Panc1 (cell line): ENCODE measurements at regions not wholly inside any gene's neighbourhood (a gene's known extent, or its start where the extent isn't known, plus 50 kb on each side); places are given as distances from the start of the nearest gene placed in this dataset.

Experiments used
- ATAC-seq: fragments of 200-7000 bp; cut with Tn5 transposase; 2 replicates; pipeline ENCODE4 v1.9.1; 2020; ENCODE audit warnings: mild to moderate bottlenecking, moderate library complexity
- BruUV-seq: library from RNA; stranded (reverse); fragments of 400-500 nt; replicated peaks from 2 replicates; lab custom pipeline; 2021; lab: Mats Ljungman, UMichigan
- CTCF ChIA-PET: fragments of 300-600 bp; sonication (Branson Sonifier 250); formaldehyde crosslinking; loops from one replicate; lab custom pipeline; 2022; ENCODE audit warnings: antibody characterized with exemption; lab: Charles Lee
- POLR2A ChIA-PET: fragments of 300-600 bp; sonication (Branson Sonifier 250); formaldehyde crosslinking; loops from one replicate; lab custom pipeline; 2022; ENCODE audit warnings: antibody characterized with exemption; lab: Charles Lee
- DNase-seq: peaks from one replicate; pipeline ENCODE4 v3.0.0-alpha.2; 2010; ENCODE audit warnings: low read depth, low spot score
- H3K27ac ChIP-seq: 2 replicates; pipeline ENCODE4 v1.5.1; 2011; ENCODE audit warnings: mild to moderate bottlenecking, low read length, inconsistent platforms
- H3K27me3 ChIP-seq: fragments of 200-500 bp; sonication (Bioruptor generic); 2 replicates; pipeline ENCODE4 v1.6.0; 2014; ENCODE audit warnings: low read length, inconsistent platforms; ENCODE audit not compliant: control insufficient read depth, insufficient read depth
- H3K36me3 ChIP-seq: fragments of 200-500 bp; sonication (Bioruptor generic); 2 replicates; pipeline ENCODE4 v1.5.1; 2014; ENCODE audit warnings: inconsistent platforms, mild to moderate bottlenecking, low read length, moderate library complexity; ENCODE audit not compliant: control insufficient read depth, insufficient read depth
- H3K4me1 ChIP-seq: 2 replicates; pipeline ENCODE4 v1.5.1; 2011; ENCODE audit warnings: inconsistent platforms, mild to moderate bottlenecking, low read length, moderate library complexity; ENCODE audit not compliant: control insufficient read depth, insufficient read depth
- H3K4me3 ChIP-seq, 2 experiments: 2 replicates each; pipeline ENCODE4 v1.5.1; 2011 to 2012; ENCODE audit warnings: low read depth in 2 of 2, low read length in 2 of 2, mild to moderate bottlenecking in 2 of 2, inconsistent platforms in 1 of 2, moderate library complexity in 1 of 2
- H3K9me3 ChIP-seq: fragments of 200-500 bp; sonication (Bioruptor generic); 2 replicates; pipeline ENCODE4 v1.5.1; 2014; ENCODE audit warnings: low read depth, mild to moderate bottlenecking, inconsistent platforms, low read length, moderate library complexity; ENCODE audit not compliant: control insufficient read depth, insufficient read depth
- CTCF ChIP-seq: fragments of 450-650 bp; IDR thresholded peaks from 2 replicates; pipeline ENCODE4 v1.5.1; 2017; ENCODE audit warnings: mild to moderate bottlenecking
- POLR2AphosphoS5 ChIP-seq: IDR thresholded peaks from 2 replicates; pipeline ENCODE4 v1.6.1; 2012; ENCODE audit warnings: mild to moderate bottlenecking, low read depth, low read length, moderate library complexity
- REST ChIP-seq, 2 experiments: IDR thresholded peaks; 2 replicates each; pipeline ENCODE4 v1.6.1; 2011 to 2012; ENCODE audit warnings: low read depth in 2 of 2, control low read depth in 1 of 2, low read length in 1 of 2, mild to moderate bottlenecking in 1 of 2, moderate library complexity in 1 of 2; ENCODE audit not compliant: insufficient read depth in 1 of 2
- SIN3A ChIP-seq: IDR thresholded peaks from 2 replicates; pipeline ENCODE4 v1.6.1; 2012; ENCODE audit warnings: low read depth, mild to moderate bottlenecking, low read length, moderate library complexity, borderline replicate concordance; ENCODE audit not compliant: insufficient read depth
- TCF7L2 ChIP-seq: IDR thresholded peaks from 2 replicates; pipeline ENCODE4 v1.6.1; 2011; ENCODE audit warnings: mild to moderate bottlenecking, low read depth, low read length, inconsistent platforms
- in situ Hi-C: cut with HindIII; loops from 2 replicates; pipeline ENCODE4 v1.10.0; 2016; ENCODE audit warnings: low sequenced_read_pairs, low pct_unique_long_range_greater_than_20kb
- intact Hi-C: fragments of 100-400 bp; cut with micrococcal nuclease; formaldehyde crosslinking; loops from one replicate; pipeline ENCODE4 v1.10.0; 2022; ENCODE audit not compliant: unreplicated experiment

GRCh38 chr10:85527616-85528317 is 838.8 kb downstream of the GRID1 start:
- no peaks in the 10 kb centered on the region for H3K27me3 ChIP-seq
- H3K4me3 ChIP-seq, result no peak overlapping the region
- ChIA-PET CTCF (no interaction called here), POLR2A (no interaction called here)
- no peak for DNase-seq
- no peaks in the 10 kb centered on the region for H3K36me3 ChIP-seq
- no peak overlapping the region for H3K27ac ChIP-seq
- H3K4me1 ChIP-seq, result no peaks in the 10 kb centered on the region
- in situ Hi-C loops, result no loop called here
- no peaks in the 10 kb centered on the region for H3K9me3 ChIP-seq
- no TSS peak for BruUV-seq
- intact Hi-C loops, result no loop called here
- no peak for TF ChIP-seq POLR2AphosphoS5
- TF ChIP-seq TCF7L2, result no peak
- no peak for TF ChIP-seq REST (IDR thresholded peaks at IDR 0.05; ENCODE audit: insufficient read depth in 1 of 2, low read depth in 2 of 2, low read length in 1 of 2)
- no peak for TF ChIP-seq SIN3A
- no peak for TF ChIP-seq CTCF
- ATAC-seq, result no peak

GRCh38 chr10:85528318-85528652 is 838.3 kb downstream of the GRID1 start:
- in situ Hi-C loops, result no loop called here
- intact Hi-C loops, result no loop called here

More at GRCh38 chr10:85528318-85528652, 838.3 kb downstream of the GRID1 start:
- BruUV-seq, result no TSS peak
- Histone ChIP-seq H3K27ac (no peak overlapping the region), H3K4me1 (no peaks in the 10 kb centered on the region), H3K36me3 (no peaks in the 10 kb centered on the region), H3K4me3 (no peak overlapping the region), H3K9me3 (no peaks in the 10 kb centered on the region), H3K27me3 (no peaks in the 10 kb centered on the region)
- ChIA-PET POLR2A (no interaction called here), CTCF (no interaction called here)
- ATAC-seq, result no peak
- DNase-seq, result no peak
- TF ChIP-seq REST (IDR thresholded peaks at IDR 0.05; ENCODE audit: insufficient read depth in 1 of 2, low read depth in 2 of 2, low read length in 1 of 2), result no peak
- TF ChIP-seq CTCF, result no peak
- TF ChIP-seq POLR2AphosphoS5, result no peak
- no peak for TF ChIP-seq TCF7L2
- TF ChIP-seq SIN3A, result no peak
